Adrenal gland (tissue), 9 donors: ENCODE measurements at regions not wholly inside any gene's neighbourhood (a gene's known extent, or its start where the extent isn't known, plus 50 kb on each side); places are given as distances from the start of the nearest gene placed in this dataset.
"Not testable (repeated sequence)": the region's sequence is repeated elsewhere in the genome, so short reads cannot be mapped to it uniquely, and the experiment has no call there.

ENCODE experiments used
- DNase-seq, 7 donors: peaks; one replicate each; pipeline ENCODE4 v3.0.0-alpha.2; 2019 to 2020
- H3K27ac ChIP-seq, 5 donors: fragments of 200-600 bp; sonication (generic) in 4 of 5; 1 replicate in 3 of 5; 2 replicates in 2 of 5; pipeline versions ENCODE4 v1.5.1 to v1.8.0; 2016 to 2020; ENCODE audit warnings: mild to moderate bottlenecking in 1 of 5
- H3K27me3 ChIP-seq: fragments of 200-600 bp; 2 replicates; pipeline ENCODE4 v1.8.0; 2021
- H3K36me3 ChIP-seq, 2 donors: fragments of 200-600 bp; replicated peaks in 1 of 2; 1 replicate in 1 of 2; 2 replicates in 1 of 2; pipeline versions ENCODE4 v1.5.1 to v1.8.0; 2018 to 2022
- H3K4me1 ChIP-seq, 2 donors: fragments of 200-600 bp; replicated peaks in 1 of 2; 1 replicate in 1 of 2; 2 replicates in 1 of 2; pipeline versions ENCODE4 v1.5.1 to v1.8.0; 2018 to 2021
- H3K4me3 ChIP-seq, 4 donors: fragments of 200-600 bp; sonication (generic) in 3 of 4; one replicate each; pipeline ENCODE4 v1.5.1; 2016 to 2018
- H3K9me3 ChIP-seq, 3 donors: fragments of 200-600 bp; sonication (generic) in 1 of 3; replicated peaks in 1 of 3; 1 replicate in 2 of 3; 2 replicates in 1 of 3; pipeline versions ENCODE4 v1.5.1 to v1.8.0; 2016 to 2021
- CTCF ChIP-seq, 6 experiments: fragments of 450-650 bp in 4 of 6; fragments of 200-600 bp in 2 of 6; sonication (generic) in 1 of 6; IDR thresholded peaks; 1 replicate in 5 of 6; 2 replicates in 1 of 6; pipeline versions ENCODE4 v1.5.1 to v1.8.0; 2016 to 2021; ENCODE audit warnings: antibody characterized with exemption in 6 of 6, mild to moderate bottlenecking in 2 of 6, moderate library complexity in 1 of 6
- POLR2A ChIP-seq, 2 donors: fragments of 450-650 bp; IDR thresholded peaks; one replicate each; pipeline ENCODE4 v1.6.1; 2017; ENCODE audit warnings: antibody characterized with exemption in 2 of 2, mild to moderate bottlenecking in 2 of 2, moderate library complexity in 1 of 2
- WGBS, 4 donors: extraction: QIAGEN DNeasy Blood & Tissue Kit in 2 of 4; methylation state at CpG; one replicate each; pipeline versions ENCODE4 v1.1.5 to v1.1.7; 2013 to 2017; 5-methylcytosine and 5-hydroxymethylcytosine counted together
- intact Hi-C, 2 donors: fragments of 100-400 bp; cut with DNase I; formaldehyde crosslinking; loops; one replicate each; pipeline versions ENCODE4 v1.14.1 to v1.15.0; 2022 to 2023
- donor health status: healthy with polysubstance abuse.
- donor health status: Bipolar disorder and iron deficiency.
- donor health status: DM: yes; HTN: yes; CAD: no.
- donor health status: DM: no; HTN: no; CAD: no.
- donor health status: DM: no; HTN: no; CAD: no.

- no peak overlapping the region for H3K4me3 ChIP-seq
- 91 to 98% (median 94%) methylated on average over 5 of the region's 5 CpGs for WGBS, 4 donors
- H3K4me1 ChIP-seq = no peaks in the 10 kb centered on the region
- H3K9me3 ChIP-seq = no peaks in the 10 kb centered on the region
- H3K27me3 ChIP-seq = no peaks in the 10 kb centered on the region
- TF ChIP-seq CTCF (IDR thresholded peaks at IDR 0.05) (no peak), POLR2A (IDR thresholded peaks at IDR 0.05) (no peak)
- no peak overlapping the region for H3K27ac ChIP-seq
- intact Hi-C loops = no loop called here
- no peaks in the 10 kb centered on the region for H3K36me3 ChIP-seq
- no peak for DNase-seq
Measured at GRCh38 chr10:21423850-21424249, 101.6 kb downstream of the SKIDA1 start.

GRCh38 chr10:21423338-21423737, 102.1 kb downstream of the SKIDA1 start:
- no peaks in the 10 kb centered on the region for H3K4me1 ChIP-seq
- intact Hi-C loops = no loop called here

GRCh38 chr10:21421794-21422193, 103.7 kb downstream of the SKIDA1 start:
- Histone ChIP-seq H3K4me3 (no peak overlapping the region), H3K4me1 (no peaks in the 10 kb centered on the region), H3K9me3 (no peaks in the 10 kb centered on the region), H3K27ac (no peak overlapping the region), H3K36me3 (no peaks in the 10 kb centered on the region), H3K27me3 (no peaks in the 10 kb centered on the region)
- TF ChIP-seq POLR2A (IDR thresholded peaks at IDR 0.05) = no peak
- TF ChIP-seq CTCF (IDR thresholded peaks at IDR 0.05) = no peak
- no peak for DNase-seq
- intact Hi-C loops = no loop called here
- WGBS, 4 donors = 91 to 98% (median 97%) methylated on average over 4 of the region's 4 CpGs

More at GRCh38 chr10:21423338-21423737, 102.1 kb downstream of the SKIDA1 start:
- 69 to 90% (median 77%) methylated on average over 2 of the region's 2 CpGs for WGBS, 4 donors
- Histone ChIP-seq H3K36me3 (no peaks in the 10 kb centered on the region), H3K4me3 (no peak overlapping the region), H3K27ac (no peak overlapping the region), H3K27me3 (no peaks in the 10 kb centered on the region), H3K9me3 (no peaks in the 10 kb centered on the region)
- no peak for TF ChIP-seq POLR2A (IDR thresholded peaks at IDR 0.05)
- TF ChIP-seq CTCF (IDR thresholded peaks at IDR 0.05) = no peak
- no peak for DNase-seq

- H3K9me3 ChIP-seq = no peaks in the 10 kb centered on the region
- no peaks in the 10 kb centered on the region for H3K27me3 ChIP-seq
- DNase-seq = no peak
- H3K36me3 ChIP-seq = no peaks in the 10 kb centered on the region
- 58 to 71% (median 62%) methylated on average over 2 of the region's 2 CpGs for WGBS, 4 donors
- no peak for TF ChIP-seq CTCF (IDR thresholded peaks at IDR 0.05)
- H3K27ac ChIP-seq = no peak overlapping the region
- no peak overlapping the region for H3K4me3 ChIP-seq
- no peaks in the 10 kb centered on the region for H3K4me1 ChIP-seq
- intact Hi-C loops = no loop called here
Measured at GRCh38 chr10:21421016-21421415, 104.5 kb downstream of the SKIDA1 start.

GRCh38 chr10:21418981-21419576, 106.4 kb downstream of the SKIDA1 start:
- H3K36me3 ChIP-seq, intact Hi-C loops, H3K4me3 ChIP-seq, DNase-seq, H3K4me1 ChIP-seq, H3K9me3 ChIP-seq, H3K27me3 ChIP-seq, H3K27ac ChIP-seq: not testable (repeated sequence)
- 89 to 94% (median 93%) methylated on average over 5 of the region's 5 CpGs for WGBS, 4 donors
